HG02642 (cell line): ENCODE measurements at regions not wholly inside any gene's neighbourhood (a gene's known extent, or its start where the extent isn't known, plus 50 kb on each side); places are given as distances from the start of the nearest gene placed in this dataset.
A peak's percentile ranks its signal among the peaks of the same experiment; 100 is the strongest.

Source experiments
- ATAC-seq: cut with Tn5 transposase; IDR thresholded peaks from one replicate; pipeline ENCODE4 v1.9.1; 2021; ENCODE audit warnings: mild to moderate bottlenecking; ENCODE audit not compliant: unreplicated experiment, poor library complexity

- no peak for ATAC-seq
These were observed 1237.8 kb upstream of the ADGRL4 start for GRCh38 chr1:80244372-80244771.

GRCh38 chr1:80241566-80241965 is 1235.0 kb upstream of the ADGRL4 start:
- ATAC-seq: no peak

- no peak for ATAC-seq
These were observed 1219.0 kb upstream of the ADGRL4 start for GRCh38 chr1:80225510-80225909.

- no peak for ATAC-seq
These were observed 1214.8 kb upstream of the ADGRL4 start for GRCh38 chr1:80221319-80221718.

GRCh38 chr1:80218112-80218511 is 1211.6 kb upstream of the ADGRL4 start:
- ATAC-seq: peak; percentile 81

- no peak for ATAC-seq
These were observed 1211.0 kb upstream of the ADGRL4 start for GRCh38 chr1:80217377-80217986.

GRCh38 chr1:80214888-80215540 is 1208.5 kb upstream of the ADGRL4 start:
- ATAC-seq: no peak

GRCh38 chr1:80212948-80213347 is 1206.4 kb upstream of the ADGRL4 start:
- ATAC-seq: no peak

GRCh38 chr1:80211691-80212380 is 1205.3 kb upstream of the ADGRL4 start:
- no peak for ATAC-seq

- ATAC-seq: no peak
These were observed 1195.6 kb upstream of the ADGRL4 start for GRCh38 chr1:80202118-80202517.

GRCh38 chr1:80194221-80194620 is 1187.7 kb upstream of the ADGRL4 start:
- no peak for ATAC-seq

GRCh38 chr1:80181418-80181817 is 1174.9 kb upstream of the ADGRL4 start:
- ATAC-seq: no peak

GRCh38 chr1:80171631-80172030 is 1165.1 kb upstream of the ADGRL4 start:
- no peak for ATAC-seq

- no peak for ATAC-seq
These were observed 1164.4 kb upstream of the ADGRL4 start for GRCh38 chr1:80170811-80171485.

GRCh38 chr1:80164150-80164549 is 1157.6 kb upstream of the ADGRL4 start:
- no peak for ATAC-seq

- ATAC-seq: no peak
These were observed 1157.2 kb upstream of the ADGRL4 start for GRCh38 chr1:80163686-80164085.

GRCh38 chr1:80158771-80159170 is 1152.2 kb upstream of the ADGRL4 start:
- no peak for ATAC-seq

- ATAC-seq: no peak
These were observed 1151.7 kb upstream of the ADGRL4 start for GRCh38 chr1:80158266-80158665.

GRCh38 chr1:80155371-80155770 is 1148.8 kb upstream of the ADGRL4 start:
- no peak for ATAC-seq

- ATAC-seq: no peak
These were observed 1147.6 kb upstream of the ADGRL4 start for GRCh38 chr1:80154176-80154575.

- no peak for ATAC-seq
These were observed 1147.2 kb upstream of the ADGRL4 start for GRCh38 chr1:80153762-80154161.
